ENCODE measurements at regions not wholly inside any gene's neighbourhood (a gene's known extent, or its start where the extent isn't known, plus 50 kb on each side); places are given as distances from the start of the nearest gene placed in this dataset.

GRCh38 chr3:153618176-153618575 lies 456.1 kb downstream of the RAP2B start:
- no peak for DNase-seq (ENCODE audit: low spot score)
- no peak for TF ChIP-seq CTCF (IDR thresholded peaks at IDR 0.05; ENCODE audit: borderline replicate concordance, control extremely low read depth, extremely low read depth, insufficient read depth, missing control alignments)
- in situ Hi-C loops (cut with MboI; ENCODE audit: low sequenced_read_pairs, unreplicated experiment), result loop anchor here (25.0 kb wide), 1 partner anchor 581 kb away; no protein-coding TSS in a partner anchor

GRCh38 chr3:153619268-153619667 lies 457.2 kb downstream of the RAP2B start:
- in situ Hi-C loops (cut with MboI; ENCODE audit: low sequenced_read_pairs, unreplicated experiment), result loop anchor here (25.0 kb wide), 1 partner anchor 582 kb away; no protein-coding TSS in a partner anchor
- no peak for TF ChIP-seq CTCF (IDR thresholded peaks at IDR 0.05; ENCODE audit: borderline replicate concordance, control extremely low read depth, extremely low read depth, insufficient read depth, missing control alignments)

GRCh38 chr3:153621953-153622352 lies 459.9 kb downstream of the RAP2B start:
- DNase-seq (ENCODE audit: low spot score), result peak; percentile 6
- TF ChIP-seq CTCF (IDR thresholded peaks at IDR 0.05; ENCODE audit: borderline replicate concordance, control extremely low read depth, extremely low read depth, insufficient read depth, missing control alignments), result no peak
- in situ Hi-C loops (cut with MboI; ENCODE audit: low sequenced_read_pairs, unreplicated experiment), result loop anchor here (25.0 kb wide), 1 partner anchor 585 kb away; no protein-coding TSS in a partner anchor

More at GRCh38 chr3:153619268-153619667, 457.2 kb downstream of the RAP2B start:
- no peak for DNase-seq (ENCODE audit: low spot score)

- DNase-seq (ENCODE audit: low spot score), result no peak
- in situ Hi-C loops (cut with MboI; ENCODE audit: low sequenced_read_pairs, unreplicated experiment), result loop anchor here (25.0 kb wide), 1 partner anchor 587 kb away; no protein-coding TSS in a partner anchor
- TF ChIP-seq CTCF (IDR thresholded peaks at IDR 0.05; ENCODE audit: borderline replicate concordance, control extremely low read depth, extremely low read depth, insufficient read depth, missing control alignments), result no peak
These were observed 461.8 kb downstream of the RAP2B start for GRCh38 chr3:153623834-153624233.

- DNase-seq (ENCODE audit: low spot score), result no peak
- in situ Hi-C loops (cut with MboI; ENCODE audit: low sequenced_read_pairs, unreplicated experiment), result loop anchor here (25.0 kb wide), 1 partner anchor 587 kb away; no protein-coding TSS in a partner anchor
- no peak for TF ChIP-seq CTCF (IDR thresholded peaks at IDR 0.05; ENCODE audit: borderline replicate concordance, control extremely low read depth, extremely low read depth, insufficient read depth, missing control alignments)
These were observed 462.4 kb downstream of the RAP2B start for GRCh38 chr3:153624310-153625030.

- no peak for TF ChIP-seq CTCF (IDR thresholded peaks at IDR 0.05; ENCODE audit: borderline replicate concordance, control extremely low read depth, extremely low read depth, insufficient read depth, missing control alignments)
- DNase-seq (ENCODE audit: low spot score), result no peak
- in situ Hi-C loops (cut with MboI; ENCODE audit: low sequenced_read_pairs, unreplicated experiment), result no loop called here
These were observed 463.5 kb downstream of the RAP2B start for GRCh38 chr3:153625506-153625905.
